ENCODE measurements at regions not wholly inside any gene's neighbourhood (a gene's known extent, or its start where the extent isn't known, plus 50 kb on each side); places are given as distances from the start of the nearest gene placed in this dataset.
"Not testable (repeated sequence)": the region's sequence is repeated elsewhere in the genome, so short reads cannot be mapped to it uniquely, and the experiment has no call there.

DNA sequence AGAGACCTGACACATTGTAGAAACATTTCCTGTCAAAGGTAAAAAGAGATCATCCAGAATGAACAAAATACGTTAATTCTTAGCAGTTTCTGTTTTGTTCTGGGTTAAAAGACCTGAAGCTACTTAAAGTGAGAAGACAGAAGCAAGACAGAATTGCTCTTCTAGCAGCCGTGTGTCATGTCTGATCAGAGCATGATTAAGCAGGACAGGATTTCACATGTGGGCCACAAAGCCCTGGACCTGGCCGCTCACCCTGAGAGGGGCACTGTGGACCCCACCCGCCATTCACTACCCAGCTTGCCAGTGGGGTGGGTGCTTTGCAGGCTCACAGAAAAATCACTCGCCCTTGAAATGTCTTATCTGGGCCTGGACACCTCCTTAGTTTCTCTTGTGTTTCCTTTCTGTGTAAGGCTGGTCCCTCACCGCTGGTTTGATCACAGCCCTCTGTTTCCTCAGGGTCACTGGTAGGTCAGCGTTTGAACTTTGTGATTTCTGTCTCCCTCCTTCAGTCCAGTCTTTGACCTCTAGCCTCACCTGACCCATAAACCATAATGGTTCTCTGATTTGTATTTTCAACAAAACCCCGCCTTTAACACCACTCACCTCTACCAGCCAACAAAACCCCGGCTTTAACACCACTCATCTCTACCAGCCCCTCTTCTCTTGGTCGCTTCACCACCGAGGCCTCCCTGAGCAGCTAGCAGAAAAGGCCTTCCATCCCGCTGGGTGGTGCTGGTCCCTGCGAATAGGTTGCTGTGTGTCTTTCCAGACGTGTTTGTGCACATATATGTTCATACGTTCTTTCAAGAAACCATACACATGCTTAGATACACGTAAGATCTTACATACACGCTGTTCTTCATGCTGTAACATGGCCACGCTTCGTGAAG, 185.0 kb downstream of the OR4M2 start:
- POLR2A ChIA-PET: no interaction called here
- no peak for DNase-seq

DNA sequence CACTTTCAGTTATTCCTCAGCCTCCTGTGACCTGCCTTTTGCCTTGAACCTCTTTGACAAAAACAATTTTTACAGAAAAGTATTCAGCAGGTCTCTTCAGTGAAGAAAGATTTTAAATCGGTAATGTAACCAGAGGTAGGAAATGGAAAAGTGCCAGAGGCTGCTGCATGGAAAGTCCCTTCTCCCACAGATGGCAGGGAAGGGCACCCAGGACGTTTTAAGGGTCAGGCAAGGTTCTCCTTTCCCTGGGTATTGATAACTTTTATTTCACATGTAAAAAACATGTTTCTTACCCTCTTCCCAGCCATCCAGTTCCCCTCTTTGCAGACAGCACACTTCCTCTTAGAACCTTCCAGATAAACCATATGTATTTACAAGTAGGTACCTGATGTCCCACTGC, 185.6 kb downstream of the OR4M2 start:
- no peak for DNase-seq
- Mint-ChIP-seq H3K27me3 (peaks cover 3% of the 10 kb centered on the region), H3K4me1 (peaks cover 6% of the 10 kb centered on the region), H3K4me3 (no peak overlapping the region), H3K27ac (no peak overlapping the region), H3K9me3 (no peaks in the 10 kb centered on the region), H3K36me3 (ENCODE audit: low read depth) (no peaks in the 10 kb centered on the region)
- ChIA-PET POLR2A (no interaction called here), CTCF (no interaction called here)

More for the DNA sequence above, 185.0 kb downstream of the OR4M2 start:
- CTCF ChIA-PET: no interaction called here
- Mint-ChIP-seq H3K4me3 (no peak overlapping the region), H3K27ac (no peak overlapping the region), H3K4me1 (peaks cover 12% of the 10 kb centered on the region), H3K27me3 (peaks cover 5% of the 10 kb centered on the region), H3K36me3 (ENCODE audit: low read depth) (no peaks in the 10 kb centered on the region), H3K9me3 (no peaks in the 10 kb centered on the region)

DNA sequence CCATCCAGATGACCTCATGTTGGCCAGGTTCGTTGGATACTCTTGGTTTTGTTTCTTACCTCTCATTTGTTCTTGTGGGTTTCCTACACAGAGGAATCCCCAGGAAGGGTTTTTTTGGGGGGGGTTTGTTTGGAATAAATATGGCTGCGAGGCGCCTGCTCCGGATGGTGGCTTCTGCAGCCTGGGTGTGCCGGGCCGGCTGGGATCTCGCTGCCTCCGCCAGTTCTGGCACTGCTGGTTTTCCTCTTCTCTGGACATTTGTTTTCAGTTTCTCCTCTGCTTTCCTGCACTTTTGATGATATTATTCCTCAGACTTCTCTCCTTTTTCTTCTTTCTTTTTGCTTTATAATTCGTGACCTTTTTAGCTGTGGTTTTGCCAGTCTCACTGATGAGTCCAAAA, 187.4 kb downstream of the OR4M2 start:
- Mint-ChIP-seq H3K27ac (no peak overlapping the region), H3K9me3 (no peaks in the 10 kb centered on the region), H3K4me1 (no peaks in the 10 kb centered on the region), H3K4me3 (no peak overlapping the region), H3K27me3 (no peaks in the 10 kb centered on the region), H3K36me3 (ENCODE audit: low read depth) (no peaks in the 10 kb centered on the region)
- DNase-seq: no peak
- ChIA-PET CTCF (no interaction called here), POLR2A (no interaction called here)

DNA sequence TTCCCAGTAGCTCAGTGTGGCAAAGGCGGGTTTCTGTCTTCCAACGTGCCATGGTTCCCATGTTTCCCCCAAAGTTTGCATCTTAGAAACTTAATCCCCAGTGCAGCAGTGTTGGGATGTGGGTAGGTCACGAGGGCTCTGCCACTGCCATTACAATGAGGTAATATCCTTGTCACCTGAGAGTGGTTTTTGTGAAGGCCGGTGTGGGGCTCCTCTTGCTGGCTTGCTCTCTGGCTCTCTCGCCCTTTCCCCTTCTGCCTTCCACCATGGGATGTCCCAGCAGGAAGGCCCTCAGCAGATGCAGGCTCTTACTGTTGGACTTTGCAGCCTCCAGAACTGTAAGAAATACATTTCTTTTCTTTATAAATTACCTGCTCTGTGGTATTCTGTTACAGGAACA, 187.9 kb downstream of the OR4M2 start:
- POLR2A ChIA-PET; H3K4me3 Mint-ChIP-seq; CTCF ChIA-PET; H3K9me3 Mint-ChIP-seq; H3K4me1 Mint-ChIP-seq; DNase-seq; H3K27me3 Mint-ChIP-seq; H3K36me3 Mint-ChIP-seq (ENCODE audit: low read depth); H3K27ac Mint-ChIP-seq: not testable (repeated sequence)

DNA sequence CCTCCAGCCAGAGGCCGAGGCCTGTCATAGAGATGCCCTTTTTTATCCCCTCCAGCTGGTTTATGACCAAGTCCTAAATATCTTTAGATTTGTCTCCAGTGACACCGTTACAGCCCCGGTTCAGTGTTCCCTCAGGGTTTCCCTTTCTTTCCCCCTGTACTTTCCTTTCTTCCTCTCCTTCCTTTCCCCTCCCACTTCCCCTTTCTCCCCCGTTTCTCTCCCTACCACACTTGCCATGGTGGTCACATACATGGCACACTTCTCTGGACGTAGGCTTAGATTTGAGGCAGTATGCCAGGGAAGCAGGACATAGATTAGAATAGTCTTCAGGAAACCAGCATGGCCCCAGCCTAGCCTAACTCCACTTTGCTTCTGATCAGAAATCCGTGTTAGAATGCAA, 188.3 kb downstream of the OR4M2 start:
- H3K27me3 Mint-ChIP-seq; CTCF ChIA-PET; H3K27ac Mint-ChIP-seq; POLR2A ChIA-PET; H3K4me3 Mint-ChIP-seq; DNase-seq; H3K4me1 Mint-ChIP-seq; H3K9me3 Mint-ChIP-seq; H3K36me3 Mint-ChIP-seq (ENCODE audit: low read depth): not testable (repeated sequence)

DNA sequence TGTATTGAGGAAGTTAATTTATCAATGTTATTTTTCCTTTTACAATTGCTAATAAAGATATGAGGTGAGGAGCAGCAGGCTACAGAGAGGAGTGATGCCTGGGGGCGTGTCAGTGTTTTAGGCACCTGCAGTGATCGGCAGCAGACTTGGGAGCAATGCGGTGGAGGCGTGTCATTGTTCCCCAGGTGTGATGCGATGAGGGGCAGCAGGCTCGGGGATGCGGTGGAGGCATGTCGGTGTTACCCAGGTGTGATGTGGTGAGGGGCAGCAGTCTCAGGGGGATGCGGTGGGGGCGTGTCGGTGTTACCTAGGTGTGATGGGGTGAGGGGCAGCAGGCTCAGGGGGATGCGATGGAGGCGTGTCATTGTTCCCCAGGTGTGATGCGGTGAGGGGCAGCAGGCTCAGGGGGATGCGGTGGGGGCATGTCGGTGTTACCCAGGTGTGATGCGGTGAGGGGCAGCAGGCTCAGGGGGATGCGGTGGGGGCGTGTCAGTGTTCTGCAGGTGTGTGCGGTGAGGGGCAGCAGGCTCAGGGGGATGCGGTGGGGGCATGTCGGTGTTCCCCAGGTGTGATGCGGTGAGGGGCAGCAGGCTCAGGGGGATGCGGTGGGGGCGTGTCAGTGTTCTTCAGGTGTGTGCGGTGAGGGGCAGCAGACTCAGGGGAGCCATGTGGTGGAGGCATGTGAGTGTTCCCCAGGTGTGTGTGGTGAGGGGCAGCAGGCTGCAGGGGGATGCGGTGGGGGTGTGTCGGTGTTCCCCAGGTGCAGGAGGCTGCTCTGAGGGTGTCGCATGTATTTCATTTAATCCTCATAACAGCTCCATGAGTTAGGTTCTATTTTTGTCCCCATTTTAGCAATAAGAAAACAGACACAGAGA, 186.2 kb upstream of the GOLGA6L22 start:
- H3K9me3 Mint-ChIP-seq; POLR2A ChIA-PET; H3K4me3 Mint-ChIP-seq; H3K27ac Mint-ChIP-seq; H3K36me3 Mint-ChIP-seq (ENCODE audit: low read depth); CTCF ChIA-PET; H3K4me1 Mint-ChIP-seq; H3K27me3 Mint-ChIP-seq: not testable (repeated sequence)
- DNase-seq: peak; percentile 4

DNA sequence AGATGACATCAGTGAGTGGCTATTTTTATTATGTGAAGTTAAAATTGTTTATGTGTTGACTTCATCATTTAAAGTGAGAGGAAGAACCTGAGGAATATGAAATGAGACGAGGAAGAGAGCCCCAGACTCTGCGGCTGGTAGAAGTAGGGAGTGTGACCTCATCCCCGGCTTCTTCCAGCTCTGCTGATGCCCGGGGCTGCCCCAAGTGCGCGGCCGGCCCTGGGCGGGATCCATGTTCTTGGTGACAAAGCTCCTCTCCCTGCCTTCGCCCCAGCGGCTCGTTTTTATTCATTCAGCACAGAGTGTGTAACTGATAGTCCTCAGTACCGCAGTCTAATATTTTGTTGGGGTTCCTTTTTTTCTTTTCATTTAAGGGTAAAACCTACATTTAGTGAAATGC, 185.5 kb upstream of the GOLGA6L22 start:
- CTCF ChIA-PET; H3K36me3 Mint-ChIP-seq (ENCODE audit: low read depth); H3K4me1 Mint-ChIP-seq; H3K27ac Mint-ChIP-seq; POLR2A ChIA-PET; H3K9me3 Mint-ChIP-seq; H3K4me3 Mint-ChIP-seq; H3K27me3 Mint-ChIP-seq: not testable (repeated sequence)
- peak; percentile 5 for DNase-seq

DNA sequence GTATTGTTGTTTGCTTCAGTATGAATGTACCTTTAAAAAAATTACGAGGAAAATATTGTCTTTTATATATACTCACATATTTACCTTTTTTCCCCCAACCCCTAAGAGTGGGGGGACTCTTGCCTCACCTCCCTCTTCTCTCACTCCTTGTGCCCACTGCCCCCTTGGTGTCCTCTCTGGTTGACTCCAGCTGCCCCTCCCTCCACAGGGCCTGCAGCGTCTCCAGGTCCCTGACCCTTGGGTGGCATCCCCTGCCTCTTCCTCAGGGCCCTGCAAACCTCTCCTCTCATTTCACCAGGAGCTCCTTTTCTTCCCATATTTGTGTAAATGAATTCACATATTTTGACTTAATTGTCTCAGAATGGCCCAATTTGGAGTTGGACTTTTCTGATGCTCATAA, 184.3 kb upstream of the GOLGA6L22 start:
- H3K9me3 Mint-ChIP-seq; H3K36me3 Mint-ChIP-seq (ENCODE audit: low read depth); H3K27ac Mint-ChIP-seq; H3K27me3 Mint-ChIP-seq; H3K4me3 Mint-ChIP-seq; H3K4me1 Mint-ChIP-seq; POLR2A ChIA-PET; CTCF ChIA-PET: not testable (repeated sequence)
- peak; percentile 5 for DNase-seq

DNA sequence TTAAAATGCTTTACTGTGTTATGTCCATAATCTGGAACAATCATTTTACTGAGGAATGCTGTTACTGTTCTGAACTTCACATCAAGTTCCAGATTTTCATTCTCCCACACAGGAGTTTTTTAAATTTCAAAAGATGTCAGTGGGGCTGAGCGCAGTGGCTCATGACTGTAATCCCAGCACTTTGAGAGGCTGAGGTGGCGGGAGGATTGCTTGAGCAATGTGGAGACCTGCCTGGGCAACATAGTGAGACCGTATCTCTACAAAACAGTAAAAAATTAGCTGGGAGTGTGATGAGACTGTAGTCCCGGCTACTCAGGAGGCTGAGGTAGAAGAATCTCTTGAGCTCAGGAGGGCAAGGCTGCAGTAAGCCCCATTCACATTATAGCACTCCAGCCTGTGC, 177.9 kb upstream of the GOLGA6L22 start:
- H3K9me3 Mint-ChIP-seq; H3K27ac Mint-ChIP-seq; DNase-seq; H3K4me1 Mint-ChIP-seq; H3K4me3 Mint-ChIP-seq; H3K27me3 Mint-ChIP-seq; H3K36me3 Mint-ChIP-seq (ENCODE audit: low read depth); POLR2A ChIA-PET; CTCF ChIA-PET: not testable (repeated sequence)

DNA sequence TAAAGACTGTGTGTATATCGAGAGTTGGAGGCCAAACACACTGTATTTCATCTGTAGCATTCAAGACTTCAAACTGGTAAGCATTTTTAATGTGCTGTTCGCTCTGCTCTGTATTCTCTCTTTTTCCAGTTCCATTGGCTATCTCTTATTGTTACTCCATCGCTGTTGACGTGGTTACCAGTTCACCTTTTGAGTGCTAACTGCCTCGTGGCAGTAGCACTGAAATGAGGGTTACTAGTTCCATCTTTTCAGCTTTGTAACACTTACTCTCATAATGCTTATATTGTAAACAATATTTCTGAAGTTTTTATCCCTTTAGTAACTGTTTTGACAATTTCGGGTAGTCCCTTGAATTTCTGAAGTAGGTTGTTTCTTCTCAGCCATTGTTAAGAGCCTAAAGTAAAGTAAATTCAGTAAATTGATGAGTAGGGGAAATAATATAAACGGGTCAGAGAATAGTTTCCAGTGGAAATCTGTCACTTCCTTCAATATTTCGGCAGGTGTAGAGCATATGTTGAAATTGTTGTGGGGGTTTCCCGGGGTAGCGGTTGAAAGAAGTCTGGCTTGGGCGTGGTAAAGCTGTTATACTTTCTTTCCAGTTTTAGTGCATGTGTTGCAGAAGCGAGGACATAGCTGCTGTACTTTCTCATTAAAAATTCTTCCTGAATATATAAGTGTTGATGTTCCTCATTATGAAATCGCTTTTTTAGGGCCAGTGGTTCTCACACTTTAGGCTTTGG, 175.7 kb upstream of the GOLGA6L22 start:
- H3K9me3 Mint-ChIP-seq; DNase-seq; H3K27ac Mint-ChIP-seq; H3K4me3 Mint-ChIP-seq; CTCF ChIA-PET; H3K4me1 Mint-ChIP-seq; H3K27me3 Mint-ChIP-seq; POLR2A ChIA-PET; H3K36me3 Mint-ChIP-seq (ENCODE audit: low read depth): not testable (repeated sequence)

DNA sequence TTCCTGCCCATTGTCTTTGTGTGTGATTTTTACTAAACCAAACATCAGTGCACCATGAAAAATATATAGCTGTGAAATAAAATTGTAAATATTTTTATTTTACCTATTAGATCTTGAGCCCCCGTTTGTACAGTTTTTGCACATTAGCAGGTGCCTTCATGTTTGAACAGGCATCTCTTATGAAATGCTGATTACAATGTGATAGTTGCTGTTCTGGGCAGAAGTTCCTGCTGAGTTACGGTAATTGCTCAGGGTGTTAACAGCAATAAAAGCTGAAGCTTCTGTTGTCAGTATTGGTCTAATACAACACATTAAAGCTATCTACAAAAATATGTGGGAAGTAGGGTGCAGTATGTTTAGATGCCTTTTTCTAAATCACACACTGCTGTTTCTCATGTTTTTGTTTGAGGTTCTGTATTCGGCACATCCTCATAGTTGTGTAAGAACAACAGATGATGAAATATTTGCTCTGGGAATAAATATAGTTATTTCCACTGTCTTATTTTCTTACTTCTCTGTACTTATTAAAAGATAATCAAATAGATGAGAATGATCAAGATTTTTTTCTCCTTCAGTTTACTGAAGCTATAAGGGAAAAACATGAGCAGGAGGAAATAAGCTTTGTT, 173.8 kb upstream of the GOLGA6L22 start:
- H3K4me3 Mint-ChIP-seq; CTCF ChIA-PET; H3K9me3 Mint-ChIP-seq; H3K27ac Mint-ChIP-seq; H3K27me3 Mint-ChIP-seq; H3K36me3 Mint-ChIP-seq (ENCODE audit: low read depth); H3K4me1 Mint-ChIP-seq; DNase-seq; POLR2A ChIA-PET: not testable (repeated sequence)

DNA sequence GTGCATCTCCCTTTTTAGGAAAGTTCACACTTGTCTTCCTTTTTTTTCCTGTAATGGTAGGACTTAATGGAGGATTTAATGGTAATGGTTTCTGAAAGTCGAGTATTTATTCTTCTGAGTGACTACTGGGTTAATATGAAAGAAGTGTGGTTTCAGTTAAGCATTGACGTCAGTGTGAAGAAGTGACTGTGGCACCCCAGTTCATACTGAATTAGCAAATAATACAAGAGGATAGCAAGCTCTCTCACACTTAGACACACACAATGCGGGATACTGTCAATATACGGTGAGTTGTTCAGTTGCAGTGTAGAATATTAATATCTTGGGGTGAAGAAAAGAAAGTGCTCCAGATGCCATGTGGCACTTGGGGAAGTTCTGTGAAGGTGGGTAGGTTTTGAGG, 167.6 kb upstream of the GOLGA6L22 start:
- H3K36me3 Mint-ChIP-seq (ENCODE audit: low read depth); H3K9me3 Mint-ChIP-seq; H3K4me1 Mint-ChIP-seq; POLR2A ChIA-PET; H3K27me3 Mint-ChIP-seq; CTCF ChIA-PET; DNase-seq; H3K27ac Mint-ChIP-seq; H3K4me3 Mint-ChIP-seq: not testable (repeated sequence)

DNA sequence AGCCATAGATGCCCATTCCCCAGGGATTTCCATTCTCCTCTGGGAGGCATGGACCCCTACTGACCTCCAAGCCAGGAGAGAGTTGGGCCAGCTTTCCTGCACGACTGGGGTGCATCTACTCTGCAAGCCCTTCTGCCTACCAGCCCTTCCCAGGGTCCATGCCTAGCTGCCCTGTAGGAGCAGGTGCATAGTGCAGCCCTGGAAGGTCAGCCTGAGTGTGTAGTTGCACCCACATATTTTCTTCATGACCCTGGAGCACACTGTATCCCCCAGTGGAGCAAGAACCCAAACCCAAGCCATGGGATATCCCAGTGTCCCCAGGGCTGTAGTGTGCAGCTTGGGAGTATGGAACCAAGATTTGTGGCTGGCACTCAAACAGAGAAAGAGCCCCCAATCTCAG, 155.6 kb upstream of the GOLGA6L22 start:
- H3K9me3 Mint-ChIP-seq; CTCF ChIA-PET; H3K4me1 Mint-ChIP-seq; H3K27ac Mint-ChIP-seq; H3K4me3 Mint-ChIP-seq; POLR2A ChIA-PET; DNase-seq; H3K36me3 Mint-ChIP-seq (ENCODE audit: low read depth): not testable (repeated sequence)
- peaks cover 18% of the 10 kb centered on the region for H3K27me3 Mint-ChIP-seq

All from activated CD4-positive, alpha-beta T cell treated with anti-CD3 and anti-CD28 coated beads, Interleukin-2, amount 10 ng/mL, durations not matched to agents 7 days and 5 days (primary cell).